Activated naive CD8-positive, alpha-beta T cell (primary cell): ENCODE measurements at regions not wholly inside any gene's neighbourhood (a gene's known extent, or its start where the extent isn't known, plus 50 kb on each side); places are given as distances from the start of the nearest gene placed in this dataset.

Experiments
- H3K27ac Mint-ChIP-seq: one replicate; pipeline ENCODE4 v1.8.0; 2021; ENCODE audit warnings: mixed read lengths
- H3K27me3 Mint-ChIP-seq: one replicate; pipeline ENCODE4 v1.8.0; 2021; ENCODE audit warnings: mixed read lengths
- H3K36me3 Mint-ChIP-seq: one replicate; pipeline ENCODE4 v1.8.0; 2021; ENCODE audit warnings: mixed read lengths
- H3K4me1 Mint-ChIP-seq: one replicate; pipeline ENCODE4 v1.8.0; 2021; ENCODE audit warnings: low read depth, mixed read lengths
- H3K4me3 Mint-ChIP-seq: one replicate; pipeline ENCODE4 v1.8.0; 2021; ENCODE audit warnings: mild to moderate bottlenecking, mixed read lengths
- H3K9me3 Mint-ChIP-seq: one replicate; pipeline ENCODE4 v1.8.0; 2021; ENCODE audit warnings: low read depth, mixed read lengths

GRCh38 chr1:187631984-187632383, 803.2 kb downstream of the PLA2G4A start:
- H3K9me3 Mint-ChIP-seq, result peaks cover 16% of the 10 kb centered on the region
- H3K36me3 Mint-ChIP-seq, result no peaks in the 10 kb centered on the region
- no peaks in the 10 kb centered on the region for H3K27me3 Mint-ChIP-seq
- no peak overlapping the region for H3K4me3 Mint-ChIP-seq
- no peaks in the 10 kb centered on the region for H3K4me1 Mint-ChIP-seq
- H3K27ac Mint-ChIP-seq, result no peak overlapping the region

- Mint-ChIP-seq H3K27me3 (no peaks in the 10 kb centered on the region), H3K36me3 (no peaks in the 10 kb centered on the region), H3K9me3 (peaks cover 18% of the 10 kb centered on the region), H3K4me3 (no peak overlapping the region), H3K4me1 (no peaks in the 10 kb centered on the region), H3K27ac (no peak overlapping the region)
Observed at GRCh38 chr1:187634940-187635339, 806.2 kb downstream of the PLA2G4A start.

- no peaks in the 10 kb centered on the region for H3K36me3 Mint-ChIP-seq
- peaks cover 4% of the 10 kb centered on the region for H3K9me3 Mint-ChIP-seq
- H3K27ac Mint-ChIP-seq, result no peak overlapping the region
- no peak overlapping the region for H3K4me3 Mint-ChIP-seq
- H3K27me3 Mint-ChIP-seq, result no peaks in the 10 kb centered on the region
- H3K4me1 Mint-ChIP-seq, result no peaks in the 10 kb centered on the region
Observed at GRCh38 chr1:187638733-187639434, 810.1 kb downstream of the PLA2G4A start.

- Mint-ChIP-seq H3K27me3 (no peaks in the 10 kb centered on the region), H3K27ac (no peak overlapping the region), H3K9me3 (peaks cover 4% of the 10 kb centered on the region), H3K36me3 (no peaks in the 10 kb centered on the region), H3K4me1 (no peaks in the 10 kb centered on the region), H3K4me3 (no peak overlapping the region)
Observed at GRCh38 chr1:187641015-187641414, 812.3 kb downstream of the PLA2G4A start.

GRCh38 chr1:187641463-187641862, 812.7 kb downstream of the PLA2G4A start:
- peaks cover 4% of the 10 kb centered on the region for H3K9me3 Mint-ChIP-seq
- H3K4me1 Mint-ChIP-seq, result no peaks in the 10 kb centered on the region
- no peak overlapping the region for H3K4me3 Mint-ChIP-seq
- no peak overlapping the region for H3K27ac Mint-ChIP-seq
- no peaks in the 10 kb centered on the region for H3K36me3 Mint-ChIP-seq
- H3K27me3 Mint-ChIP-seq, result no peaks in the 10 kb centered on the region

- Mint-ChIP-seq H3K36me3 (no peaks in the 10 kb centered on the region), H3K4me3 (no peak overlapping the region), H3K9me3 (peaks cover 4% of the 10 kb centered on the region), H3K4me1 (no peaks in the 10 kb centered on the region), H3K27ac (no peak overlapping the region), H3K27me3 (no peaks in the 10 kb centered on the region)
Observed at GRCh38 chr1:187641907-187642306, 813.2 kb downstream of the PLA2G4A start.

GRCh38 chr1:187645651-187646050, 816.9 kb downstream of the PLA2G4A start:
- H3K27ac Mint-ChIP-seq, result no peak overlapping the region
- no peaks in the 10 kb centered on the region for H3K4me1 Mint-ChIP-seq
- no peak overlapping the region for H3K4me3 Mint-ChIP-seq
- H3K36me3 Mint-ChIP-seq, result no peaks in the 10 kb centered on the region
- no peaks in the 10 kb centered on the region for H3K27me3 Mint-ChIP-seq
- H3K9me3 Mint-ChIP-seq, result no peaks in the 10 kb centered on the region

- no peak overlapping the region for H3K27ac Mint-ChIP-seq
- no peaks in the 10 kb centered on the region for H3K4me1 Mint-ChIP-seq
- H3K36me3 Mint-ChIP-seq, result no peaks in the 10 kb centered on the region
- H3K27me3 Mint-ChIP-seq, result no peaks in the 10 kb centered on the region
- no peaks in the 10 kb centered on the region for H3K9me3 Mint-ChIP-seq
- no peak overlapping the region for H3K4me3 Mint-ChIP-seq
Observed at GRCh38 chr1:187646536-187647107, 817.9 kb downstream of the PLA2G4A start.

- H3K27me3 Mint-ChIP-seq, result no peaks in the 10 kb centered on the region
Observed at GRCh38 chr1:187648091-187648490, 819.3 kb downstream of the PLA2G4A start.

GRCh38 chr1:187654635-187655034, 825.9 kb downstream of the PLA2G4A start:
- Mint-ChIP-seq H3K27me3 (no peaks in the 10 kb centered on the region), H3K27ac (no peak overlapping the region), H3K36me3 (no peaks in the 10 kb centered on the region), H3K4me3 (no peak overlapping the region), H3K9me3 (no peaks in the 10 kb centered on the region), H3K4me1 (no peaks in the 10 kb centered on the region)

More at GRCh38 chr1:187648091-187648490, 819.3 kb downstream of the PLA2G4A start:
- Mint-ChIP-seq H3K36me3 (no peaks in the 10 kb centered on the region), H3K27ac (no peak overlapping the region), H3K4me1 (no peaks in the 10 kb centered on the region), H3K4me3 (no peak overlapping the region), H3K9me3 (no peaks in the 10 kb centered on the region)

- Mint-ChIP-seq H3K36me3 (no peaks in the 10 kb centered on the region), H3K9me3 (peaks cover under 1% of the 10 kb centered on the region), H3K27ac (no peak overlapping the region), H3K4me1 (no peaks in the 10 kb centered on the region), H3K4me3 (no peak overlapping the region), H3K27me3 (no peaks in the 10 kb centered on the region)
Observed at GRCh38 chr1:187655104-187655503, 826.4 kb downstream of the PLA2G4A start.

- Mint-ChIP-seq H3K4me3 (no peak overlapping the region), H3K4me1 (no peaks in the 10 kb centered on the region), H3K36me3 (no peaks in the 10 kb centered on the region), H3K9me3 (peaks cover under 1% of the 10 kb centered on the region), H3K27me3 (no peaks in the 10 kb centered on the region), H3K27ac (no peak overlapping the region)
Observed at GRCh38 chr1:187665483-187665882, 836.7 kb downstream of the PLA2G4A start.

- Mint-ChIP-seq H3K4me1 (no peaks in the 10 kb centered on the region), H3K27ac (no peak overlapping the region), H3K4me3 (no peak overlapping the region), H3K9me3 (no peaks in the 10 kb centered on the region), H3K27me3 (no peaks in the 10 kb centered on the region), H3K36me3 (no peaks in the 10 kb centered on the region)
Observed at GRCh38 chr1:187680823-187681222, 852.1 kb downstream of the PLA2G4A start.

- no peaks in the 10 kb centered on the region for H3K36me3 Mint-ChIP-seq
- H3K27ac Mint-ChIP-seq, result no peak overlapping the region
- H3K4me3 Mint-ChIP-seq, result no peak overlapping the region
- H3K27me3 Mint-ChIP-seq, result no peaks in the 10 kb centered on the region
- no peaks in the 10 kb centered on the region for H3K4me1 Mint-ChIP-seq
- H3K9me3 Mint-ChIP-seq, result no peaks in the 10 kb centered on the region
Observed at GRCh38 chr1:187682112-187682511, 853.4 kb downstream of the PLA2G4A start.

GRCh38 chr1:187685333-187685732, 856.6 kb downstream of the PLA2G4A start:
- peaks cover 4% of the 10 kb centered on the region for H3K9me3 Mint-ChIP-seq
- no peaks in the 10 kb centered on the region for H3K4me1 Mint-ChIP-seq
- H3K27ac Mint-ChIP-seq, result no peak overlapping the region
- no peak overlapping the region for H3K4me3 Mint-ChIP-seq
- H3K36me3 Mint-ChIP-seq, result no peaks in the 10 kb centered on the region
- no peaks in the 10 kb centered on the region for H3K27me3 Mint-ChIP-seq

- H3K9me3 Mint-ChIP-seq, result peaks cover 9% of the 10 kb centered on the region
- H3K27ac Mint-ChIP-seq, result no peak overlapping the region
- H3K36me3 Mint-ChIP-seq, result no peaks in the 10 kb centered on the region
- H3K4me1 Mint-ChIP-seq, result no peaks in the 10 kb centered on the region
- H3K27me3 Mint-ChIP-seq, result no peaks in the 10 kb centered on the region
- H3K4me3 Mint-ChIP-seq, result no peak overlapping the region
Observed at GRCh38 chr1:187689129-187689528, 860.4 kb downstream of the PLA2G4A start.
